Esophagus squamous epithelium (tissue), 5 donors: ENCODE measurements at regions not wholly inside any gene's neighbourhood (a gene's known extent, or its start where the extent isn't known, plus 50 kb on each side); places are given as distances from the start of the nearest gene placed in this dataset.

Experiments used
- DNase-seq: peaks from one replicate; lab custom pipeline; 2025; lab: John Stamatoyannopoulos, UW
- H3K27ac ChIP-seq, 4 donors: fragments of 200-600 bp; sonication (generic); one replicate each; pipeline ENCODE4 v1.5.1; 2016 to 2019; ENCODE audit warnings: mild to moderate bottlenecking in 1 of 4
- H3K27me3 ChIP-seq, 4 donors: fragments of 200-600 bp; sonication (generic); 1 replicate in 3 of 4; 2 replicates in 1 of 4; pipeline versions ENCODE4 v1.5.1 to v1.6.0; 2017 to 2021; ENCODE audit warnings: antibody characterized with exemption in 1 of 4
- H3K36me3 ChIP-seq, 3 donors: fragments of 200-600 bp; sonication (generic); one replicate each; pipeline ENCODE4 v1.5.1; 2016 to 2019
- H3K4me1 ChIP-seq, 3 donors: fragments of 200-600 bp; sonication (generic); one replicate each; pipeline ENCODE4 v1.5.1; 2017 to 2019
- H3K4me3 ChIP-seq, 4 donors: fragments of 200-600 bp; sonication (generic); 1 replicate in 3 of 4; 2 replicates in 1 of 4; pipeline ENCODE4 v1.5.1; 2016 to 2019; ENCODE audit warnings: mild to moderate bottlenecking in 2 of 4, moderate library complexity in 1 of 4
- H3K9me3 ChIP-seq, 3 donors: fragments of 200-600 bp; sonication (generic); one replicate each; pipeline ENCODE4 v1.5.1; 2016 to 2019
- POLR2A ChIP-seq, 4 donors: fragments of 450-650 bp; IDR thresholded peaks; one replicate each; pipeline ENCODE4 v1.6.1; 2017; ENCODE audit warnings: antibody characterized with exemption in 4 of 4, mild to moderate bottlenecking in 4 of 4, moderate library complexity in 3 of 4
- WGBS, 2 donors: methylation state at CpG; one replicate each; pipeline ENCODE4 v1.1.5; 2018; 5-methylcytosine and 5-hydroxymethylcytosine counted together
- intact Hi-C: fragments of 100-400 bp; cut with DNase I; formaldehyde crosslinking; loops from one replicate; pipeline ENCODE4 v1.15.0; 2022
- TF ChIP-seq, protein P1 (sequence below), 6 experiments: fragments of 450-650 bp in 4 of 6; fragments of 200-600 bp in 2 of 6; sonication (generic) in 2 of 6; IDR thresholded peaks; one replicate each; pipeline ENCODE4 v1.5.1; 2016 to 2019; ENCODE audit warnings: antibody characterized with exemption in 6 of 6, mild to moderate bottlenecking in 4 of 6, moderate library complexity in 4 of 6
- donor health status: DM: yes; HTN: yes; CAD: no.

GRCh38 chr1:212221801-212222200 is 63.4 kb upstream of the PPP2R5A start:
- no peaks in the 10 kb centered on the region for H3K9me3 ChIP-seq
- TF ChIP-seq, protein P1, sequence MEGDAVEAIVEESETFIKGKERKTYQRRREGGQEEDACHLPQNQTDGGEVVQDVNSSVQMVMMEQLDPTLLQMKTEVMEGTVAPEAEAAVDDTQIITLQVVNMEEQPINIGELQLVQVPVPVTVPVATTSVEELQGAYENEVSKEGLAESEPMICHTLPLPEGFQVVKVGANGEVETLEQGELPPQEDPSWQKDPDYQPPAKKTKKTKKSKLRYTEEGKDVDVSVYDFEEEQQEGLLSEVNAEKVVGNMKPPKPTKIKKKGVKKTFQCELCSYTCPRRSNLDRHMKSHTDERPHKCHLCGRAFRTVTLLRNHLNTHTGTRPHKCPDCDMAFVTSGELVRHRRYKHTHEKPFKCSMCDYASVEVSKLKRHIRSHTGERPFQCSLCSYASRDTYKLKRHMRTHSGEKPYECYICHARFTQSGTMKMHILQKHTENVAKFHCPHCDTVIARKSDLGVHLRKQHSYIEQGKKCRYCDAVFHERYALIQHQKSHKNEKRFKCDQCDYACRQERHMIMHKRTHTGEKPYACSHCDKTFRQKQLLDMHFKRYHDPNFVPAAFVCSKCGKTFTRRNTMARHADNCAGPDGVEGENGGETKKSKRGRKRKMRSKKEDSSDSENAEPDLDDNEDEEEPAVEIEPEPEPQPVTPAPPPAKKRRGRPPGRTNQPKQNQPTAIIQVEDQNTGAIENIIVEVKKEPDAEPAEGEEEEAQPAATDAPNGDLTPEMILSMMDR (IDR thresholded peaks at IDR 0.05) = no peak
- no peak for TF ChIP-seq POLR2A (IDR thresholded peaks at IDR 0.05)
- 80 to 100% methylated on average over 1 of the region's 1 CpG for WGBS, 2 donors
- H3K4me3 ChIP-seq = no peak overlapping the region
- H3K27ac ChIP-seq = no peak overlapping the region
- no peaks in the 10 kb centered on the region for H3K27me3 ChIP-seq
- no peak for DNase-seq
- no peaks in the 10 kb centered on the region for H3K36me3 ChIP-seq
- peaks cover 0 to 12% (median 0%) of the 10 kb centered on the region in 3 donors for H3K4me1 ChIP-seq
- intact Hi-C loops = no loop called here

GRCh38 chr1:212224102-212224501 is 61.1 kb upstream of the PPP2R5A start:
- H3K9me3 ChIP-seq = no peaks in the 10 kb centered on the region
- DNase-seq = no peak
- no peaks in the 10 kb centered on the region for H3K27me3 ChIP-seq
- no peaks in the 10 kb centered on the region for H3K36me3 ChIP-seq
- TF ChIP-seq, protein P1 (IDR thresholded peaks at IDR 0.05) = no peak
- H3K4me3 ChIP-seq = no peak overlapping the region
- H3K4me1 ChIP-seq = peaks cover 0 to 5% (median 0%) of the 10 kb centered on the region in 3 donors
- intact Hi-C loops = no loop called here
- 87 to 89% methylated on average over 2 of the region's 2 CpGs for WGBS, 2 donors
- no peak overlapping the region for H3K27ac ChIP-seq

GRCh38 chr1:212225416-212225815 is 59.8 kb upstream of the PPP2R5A start:
- no peak for DNase-seq

DNA sequence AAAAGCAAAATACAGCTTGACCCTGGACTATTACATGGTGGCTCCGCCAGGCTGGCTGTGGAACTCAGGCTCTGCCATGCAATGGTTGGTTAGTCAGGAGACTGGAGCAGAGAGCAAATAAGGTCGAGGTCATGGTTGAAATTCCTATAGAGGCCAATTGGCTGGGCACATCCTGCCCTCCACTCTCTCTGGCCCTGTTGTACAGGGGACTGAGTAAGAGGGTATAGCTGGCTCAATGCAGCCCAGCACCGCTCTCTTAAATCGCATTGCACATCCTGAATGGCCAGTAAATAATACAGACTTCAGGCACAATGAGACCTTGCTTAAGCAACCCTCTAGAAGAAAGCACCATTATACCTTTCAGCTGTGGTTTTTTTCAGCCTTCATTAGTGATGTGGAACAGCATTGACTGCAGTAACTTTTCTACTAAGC is 59.3 kb upstream of the PPP2R5A start:
- Histone ChIP-seq H3K4me3 (no peak overlapping the region), H3K4me1 (peaks cover 0 to 17% (median 0%) of the 10 kb centered on the region in 3 donors), H3K27me3 (no peaks in the 10 kb centered on the region), H3K36me3 (no peaks in the 10 kb centered on the region), H3K9me3 (no peaks in the 10 kb centered on the region), H3K27ac (no peak overlapping the region)
- no peak for TF ChIP-seq POLR2A (IDR thresholded peaks at IDR 0.05)
- TF ChIP-seq, protein P1 (IDR thresholded peaks at IDR 0.05) = no peak
- no peak for DNase-seq
- 79 to 84% methylated on average over 4 of the region's 4 CpGs for WGBS, 2 donors
- intact Hi-C loops = no loop called here

More at GRCh38 chr1:212225416-212225815, 59.8 kb upstream of the PPP2R5A start:
- TF ChIP-seq, protein P1 (IDR thresholded peaks at IDR 0.05) = no peak
- no peak for TF ChIP-seq POLR2A (IDR thresholded peaks at IDR 0.05)
- no peaks in the 10 kb centered on the region for H3K9me3 ChIP-seq
- H3K27ac ChIP-seq = no peak overlapping the region
- WGBS, 2 donors = 62 to 67% methylated on average over 6 of the region's 6 CpGs
- no peak overlapping the region for H3K4me3 ChIP-seq
- intact Hi-C loops = no loop called here
- peaks cover 0 to 13% (median 0%) of the 10 kb centered on the region in 3 donors for H3K4me1 ChIP-seq
- H3K27me3 ChIP-seq = no peaks in the 10 kb centered on the region
- no peaks in the 10 kb centered on the region for H3K36me3 ChIP-seq

DNA sequence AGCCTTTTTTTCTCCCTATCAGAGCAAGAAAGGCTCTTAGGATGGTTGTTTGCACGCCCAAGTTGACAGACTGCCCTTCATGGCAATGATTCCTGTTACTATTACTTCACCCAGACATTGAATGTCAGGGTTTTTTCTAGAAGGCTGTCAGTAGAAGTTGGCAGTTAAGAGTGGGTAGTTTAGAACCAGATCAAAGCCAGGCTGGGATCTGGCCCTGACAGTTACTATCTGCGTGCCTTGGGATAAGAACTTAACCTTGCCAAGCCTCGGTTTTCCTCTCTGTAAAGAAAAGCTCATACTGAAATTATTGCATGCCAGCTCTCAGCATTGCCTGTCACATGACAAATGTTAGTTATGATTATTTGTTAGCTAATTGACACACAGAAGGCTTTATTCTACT is 58.7 kb upstream of the PPP2R5A start:
- Histone ChIP-seq H3K9me3 (no peaks in the 10 kb centered on the region), H3K4me3 (no peak overlapping the region), H3K4me1 (peaks cover 0 to 21% (median 0%) of the 10 kb centered on the region in 3 donors), H3K27ac (no peak overlapping the region), H3K27me3 (no peaks in the 10 kb centered on the region), H3K36me3 (no peaks in the 10 kb centered on the region)
- 85 to 96% methylated on average over 3 of the region's 3 CpGs for WGBS, 2 donors
- no peak for TF ChIP-seq POLR2A (IDR thresholded peaks at IDR 0.05)
- TF ChIP-seq, protein P1 (IDR thresholded peaks at IDR 0.05) = no peak
- DNase-seq = no peak
- intact Hi-C loops = no loop called here
